Liver (tissue), 8 donors: ENCODE measurements at regions not wholly inside any gene's neighbourhood (a gene's known extent, or its start where the extent isn't known, plus 50 kb on each side); places are given as distances from the start of the nearest gene placed in this dataset.

Experiments
- DNase-seq: peaks from one replicate; pipeline ENCODE4 v3.0.0-alpha.2; 2017; ENCODE audit warnings: low spot score
- H3K27ac ChIP-seq, 2 donors: one replicate each; pipeline ENCODE4 v1.7.0; 2013; ENCODE audit warnings: inconsistent platforms in 2 of 2, low read length in 2 of 2, control low read depth in 1 of 2, low read depth in 1 of 2, mild to moderate bottlenecking in 1 of 2
- H3K27me3 ChIP-seq, 4 donors: one replicate each; pipeline versions ENCODE4 v1.6.1 to v1.7.0; 2013; ENCODE audit warnings: low read length in 3 of 4, inconsistent platforms in 1 of 4, mild to moderate bottlenecking in 1 of 4, moderate library complexity in 1 of 4; ENCODE audit not compliant: control insufficient read depth in 4 of 4, insufficient read depth in 4 of 4
- H3K36me3 ChIP-seq, 4 donors: one replicate each; pipeline versions ENCODE4 v1.6.1 to v1.7.0; 2013; ENCODE audit warnings: low read length in 3 of 4, mild to moderate bottlenecking in 3 of 4, low read depth in 1 of 4, moderate library complexity in 1 of 4; ENCODE audit not compliant: control insufficient read depth in 4 of 4, insufficient read depth in 3 of 4
- H3K4me1 ChIP-seq, 4 donors: one replicate each; pipeline versions ENCODE4 v1.6.1 to v1.7.0; 2013; ENCODE audit warnings: low read length in 3 of 4, mild to moderate bottlenecking in 3 of 4, moderate library complexity in 1 of 4; ENCODE audit not compliant: control insufficient read depth in 4 of 4, insufficient read depth in 4 of 4
- H3K4me3 ChIP-seq, 3 donors: one replicate each; pipeline versions ENCODE4 v1.6.1 to v1.7.0; 2013; ENCODE audit warnings: low read length in 3 of 3, control low read depth in 1 of 3, low read depth in 1 of 3, mild to moderate bottlenecking in 1 of 3
- H3K9ac ChIP-seq, 2 donors: one replicate each; pipeline ENCODE4 v1.7.0; 2013; ENCODE audit warnings: low read length in 2 of 2, mild to moderate bottlenecking in 2 of 2, moderate library complexity in 2 of 2, control low read depth in 1 of 2, low read depth in 1 of 2
- H3K9me3 ChIP-seq, 4 donors: one replicate each; pipeline versions ENCODE4 v1.6.1 to v1.7.0; 2013; ENCODE audit warnings: low read length in 3 of 4; ENCODE audit not compliant: control insufficient read depth in 4 of 4
- ATF3 ChIP-seq: IDR thresholded peaks from 2 replicates; pipeline ENCODE4 v1.6.1; 2016; ENCODE audit warnings: antibody characterized with exemption
- CTCF ChIP-seq: fragments of 150-350 bp; IDR thresholded peaks from 2 replicates; pipeline ENCODE4 v1.5.1; 2017; ENCODE audit warnings: improper control_type of control experiment, low read depth, low read length; ENCODE audit not compliant: missing input control
- EGR1 ChIP-seq, 2 donors: IDR thresholded peaks; 2 replicates each; pipeline ENCODE4 v1.6.1; 2016 to 2018; ENCODE audit warnings: antibody characterized with exemption in 2 of 2, low read depth in 2 of 2
- FOXA1 ChIP-seq: IDR thresholded peaks from 2 replicates; pipeline ENCODE4 v1.6.1; 2016; ENCODE audit warnings: antibody characterized with exemption
- FOXA2 ChIP-seq: IDR thresholded peaks from 2 replicates; pipeline ENCODE4 v1.6.1; 2016; ENCODE audit warnings: antibody characterized with exemption
- GABPA ChIP-seq, 2 donors: IDR thresholded peaks in 1 of 2; conservative IDR thresholded peaks in 1 of 2; 2 replicates each; pipeline ENCODE4 v1.6.1; 2016; ENCODE audit warnings: antibody characterized with exemption in 2 of 2, mild to moderate bottlenecking in 1 of 2, moderate library complexity in 1 of 2
- HNF4A ChIP-seq, 2 donors: conservative IDR thresholded peaks; 2 replicates each; pipeline ENCODE4 v1.6.1; 2016; ENCODE audit warnings: antibody characterized with exemption in 2 of 2, mild to moderate bottlenecking in 2 of 2
- HNF4G ChIP-seq: IDR thresholded peaks from 2 replicates; pipeline ENCODE4 v1.6.1; 2016; ENCODE audit warnings: antibody characterized with exemption
- JUND ChIP-seq, 2 donors: IDR thresholded peaks; 2 replicates each; pipeline ENCODE4 v1.6.1; 2016; ENCODE audit warnings: antibody characterized with exemption in 2 of 2
- MAX ChIP-seq: IDR thresholded peaks from 2 replicates; pipeline ENCODE4 v1.6.1; 2016; ENCODE audit warnings: antibody characterized with exemption
- NR2F2 ChIP-seq: IDR thresholded peaks from 2 replicates; pipeline ENCODE4 v1.6.1; 2016; ENCODE audit warnings: antibody characterized with exemption
- RAD21 ChIP-seq, 2 donors: IDR thresholded peaks; 2 replicates each; pipeline ENCODE4 v1.6.1; 2016; ENCODE audit warnings: antibody characterized with exemption in 2 of 2, mild to moderate bottlenecking in 2 of 2
- REST ChIP-seq: IDR thresholded peaks from 2 replicates; pipeline ENCODE4 v1.6.1; 2016; ENCODE audit warnings: antibody characterized with exemption, mild to moderate bottlenecking
- RXRA ChIP-seq, 2 donors: IDR thresholded peaks; 2 replicates each; pipeline ENCODE4 v1.6.1; 2017 to 2018; ENCODE audit warnings: antibody characterized with exemption in 2 of 2, mild to moderate bottlenecking in 1 of 2
- SP1 ChIP-seq: IDR thresholded peaks from 2 replicates; pipeline ENCODE4 v1.6.1; 2018; ENCODE audit warnings: antibody characterized with exemption, mild to moderate bottlenecking
- TAF1 ChIP-seq: conservative IDR thresholded peaks from 2 replicates; pipeline ENCODE4 v1.6.1; 2016; ENCODE audit warnings: antibody characterized with exemption, mild to moderate bottlenecking
- YY1 ChIP-seq: IDR thresholded peaks from 2 replicates; pipeline ENCODE4 v1.6.1; 2016; ENCODE audit warnings: antibody characterized with exemption, mild to moderate bottlenecking
- ZBTB33 ChIP-seq: IDR thresholded peaks from 2 replicates; pipeline ENCODE4 v1.6.1; 2016; ENCODE audit warnings: antibody characterized with exemption
- WGBS: extraction: QIAGEN DNeasy Blood & Tissue Kit; methylation state at CpG from one replicate; pipeline ENCODE4 v1.1.7; 2013; 5-methylcytosine and 5-hydroxymethylcytosine counted together
- donor health status: healthy.
- donor health status: healthy.
- donor health status: healthy.
- donor health status: healthy.
- donor health status: healthy.

- peaks cover 0 to 2% (median under 1%) of the 10 kb centered on the region in 4 donors for H3K9me3 ChIP-seq
- no peak overlapping the region for H3K27ac ChIP-seq
- no peaks in the 10 kb centered on the region for H3K4me1 ChIP-seq
- peaks cover 0 to 8% (median 0%) of the 10 kb centered on the region in 4 donors for H3K27me3 ChIP-seq
- no peaks in the 10 kb centered on the region for H3K36me3 ChIP-seq
- DNase-seq: no peak
- no peak overlapping the region for H3K4me3 ChIP-seq
- TF ChIP-seq RXRA (IDR thresholded peaks at IDR 0.05) (no peak), JUND (IDR thresholded peaks at IDR 0.05) (no peak), RAD21 (IDR thresholded peaks at IDR 0.05) (no peak), GABPA (IDR thresholded peaks at IDR 0.05 in 1 of 2, conservative IDR thresholded peaks at IDR 0.05 in 1 of 2) (no peak), ZBTB33 (no peak), HNF4G (no peak), HNF4A (conservative IDR thresholded peaks at IDR 0.05) (no peak), SP1 (no peak), FOXA1 (no peak), EGR1 (IDR thresholded peaks at IDR 0.05; ENCODE audit: low read depth in 2 of 2) (no peak), MAX (no peak), YY1 (no peak), NR2F2 (no peak), TAF1 (no peak), CTCF (no peak), REST (no peak), FOXA2 (no peak), ATF3 (no peak)
- WGBS: 93% methylated on average over 7 of the region's 7 CpGs
- no peak overlapping the region for H3K9ac ChIP-seq
These were observed 162.5 kb upstream of the ATP6AP2 start for GRCh38 chrX:40418146-40418812.
